Large intestine (tissue), 3 donors: ENCODE measurements at regions not wholly inside any gene's neighbourhood (a gene's known extent, or its start where the extent isn't known, plus 50 kb on each side); places are given as distances from the start of the nearest gene placed in this dataset.

Experiments used
- DNase-seq, 2 donors: peaks; one replicate each; pipeline versions ENCODE4 v3.0.0 to v3.0.0-alpha.2; 2013
- H3K27ac ChIP-seq: one replicate; pipeline ENCODE4 v1.5.1; 2013; ENCODE audit warnings: low read length
- H3K27me3 ChIP-seq: 2 replicates; pipeline ENCODE4 v1.6.1; 2013; ENCODE audit warnings: low read length; ENCODE audit not compliant: control insufficient read depth, insufficient read depth
- H3K36me3 ChIP-seq: 2 replicates; pipeline ENCODE4 v1.6.1; 2013; ENCODE audit warnings: low read length; ENCODE audit not compliant: control insufficient read depth, insufficient read depth
- H3K4me1 ChIP-seq: one replicate; pipeline ENCODE4 v1.6.1; 2013; ENCODE audit warnings: low read length; ENCODE audit not compliant: control insufficient read depth, insufficient read depth
- H3K4me3 ChIP-seq: one replicate; pipeline ENCODE4 v1.5.1; 2013; ENCODE audit warnings: low read length
- H3K9me3 ChIP-seq: one replicate; pipeline ENCODE4 v1.6.1; 2013; ENCODE audit warnings: mild to moderate bottlenecking, low read depth, low read length, moderate library complexity; ENCODE audit not compliant: control insufficient read depth
- WGBS: methylation state at CpG from one replicate; pipeline ENCODE4 v1.1.5; 2013; ENCODE audit warnings: low lambda C conversion rate; ENCODE audit not compliant: insufficient coverage; 5-methylcytosine and 5-hydroxymethylcytosine counted together

DNA sequence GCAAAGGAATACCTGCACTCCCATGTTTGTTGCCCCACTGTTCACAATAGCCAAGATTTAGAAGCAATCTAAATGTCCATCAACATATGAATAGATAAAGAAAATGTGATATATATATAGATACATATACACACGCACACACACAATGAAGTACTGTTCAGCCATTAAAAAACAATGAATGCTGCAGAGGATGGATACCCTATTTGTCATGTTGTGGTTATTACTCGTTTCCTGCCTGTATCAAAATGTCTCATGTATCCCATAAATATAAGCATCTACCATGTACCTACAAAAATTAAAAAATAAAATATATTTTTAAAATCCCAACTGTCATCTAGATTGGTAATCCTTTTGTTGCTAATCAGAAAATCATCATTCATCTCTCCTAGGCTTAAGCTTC lies 634.8 kb upstream of the ADGRL2 start:
- no peak for DNase-seq
- Histone ChIP-seq H3K4me1 (no peaks in the 10 kb centered on the region), H3K36me3 (no peaks in the 10 kb centered on the region), H3K4me3 (no peak overlapping the region), H3K27me3 (no peaks in the 10 kb centered on the region), H3K27ac (no peak overlapping the region), H3K9me3 (no peaks in the 10 kb centered on the region)
- WGBS: 100% methylated on average over 2 of the region's 2 CpGs

DNA sequence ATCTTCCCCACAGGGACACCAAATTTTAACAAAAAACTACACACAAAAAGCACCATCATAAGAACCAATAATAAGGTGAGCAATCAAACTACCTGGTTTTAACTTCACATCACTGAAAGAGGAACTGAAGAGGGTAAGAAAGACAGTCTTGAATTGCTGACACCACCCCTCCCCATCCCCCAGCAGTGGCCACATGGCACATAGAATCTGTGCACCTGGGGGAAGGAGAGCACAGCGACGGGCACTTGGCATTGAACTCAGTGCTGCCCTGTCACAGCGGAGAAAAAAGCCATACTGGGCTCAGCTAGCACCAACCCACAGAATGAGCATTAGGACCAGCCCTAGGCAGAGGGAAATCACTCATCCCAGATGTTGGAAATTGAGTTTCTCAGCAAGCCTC lies 640.0 kb upstream of the ADGRL2 start:
- Histone ChIP-seq H3K36me3 (no peaks in the 10 kb centered on the region), H3K4me3 (no peak overlapping the region), H3K27me3 (no peaks in the 10 kb centered on the region), H3K9me3 (no peaks in the 10 kb centered on the region), H3K27ac (no peak overlapping the region), H3K4me1 (no peaks in the 10 kb centered on the region)
- no peak for DNase-seq
- WGBS: no CpG with 5 or more reads among the region's 3 CpGs

DNA sequence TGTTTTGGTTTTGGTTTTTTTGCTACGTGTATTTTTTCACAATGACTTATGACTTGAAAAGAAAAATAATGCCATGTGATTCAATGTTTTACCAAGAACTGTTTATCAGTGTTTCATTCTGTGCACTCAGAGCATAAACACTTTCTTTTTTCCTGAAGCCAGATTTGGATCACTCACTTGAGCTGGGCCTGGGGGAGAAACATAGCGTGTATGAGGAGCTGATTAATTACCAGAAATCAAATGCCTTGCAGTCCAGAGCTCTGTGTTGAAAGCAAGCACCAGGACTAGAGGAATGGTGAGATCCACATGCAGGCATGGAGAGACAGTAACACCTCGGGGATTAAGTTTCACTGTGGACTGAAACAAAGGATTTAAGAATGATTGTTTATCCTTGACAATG lies 642.1 kb upstream of the ADGRL2 start:
- 34% methylated on average over 2 of the region's 3 CpGs for WGBS
- no peak overlapping the region for H3K27ac ChIP-seq
- no peak overlapping the region for H3K4me3 ChIP-seq
- DNase-seq: no peak
- H3K4me1 ChIP-seq: no peaks in the 10 kb centered on the region
- no peaks in the 10 kb centered on the region for H3K36me3 ChIP-seq
- no peaks in the 10 kb centered on the region for H3K27me3 ChIP-seq
- H3K9me3 ChIP-seq: no peaks in the 10 kb centered on the region

DNA sequence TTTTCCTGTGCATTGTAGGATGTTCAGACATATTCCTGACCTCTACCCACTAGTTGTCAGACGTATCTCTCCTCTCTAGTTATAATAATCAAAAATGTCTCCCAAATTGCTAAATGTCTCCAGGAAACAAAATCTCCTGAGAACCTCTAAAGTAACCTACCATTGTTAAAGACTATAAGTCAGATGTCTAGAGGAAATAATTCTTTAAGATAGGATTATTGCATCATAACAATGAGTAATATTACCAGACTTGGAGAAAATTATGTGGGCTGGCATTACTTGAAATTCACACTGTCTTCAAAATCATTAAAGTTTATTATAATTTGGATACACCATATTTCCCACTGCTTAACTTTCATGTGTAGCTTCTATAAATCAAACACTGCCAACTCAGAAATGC lies 643.0 kb upstream of the ADGRL2 start:
- 80% methylated on average over 1 of the region's 1 CpG for WGBS
- no peak overlapping the region for H3K4me3 ChIP-seq
- no peaks in the 10 kb centered on the region for H3K4me1 ChIP-seq
- H3K36me3 ChIP-seq: no peaks in the 10 kb centered on the region
- no peaks in the 10 kb centered on the region for H3K27me3 ChIP-seq
- H3K27ac ChIP-seq: no peak overlapping the region
- DNase-seq: no peak
- no peaks in the 10 kb centered on the region for H3K9me3 ChIP-seq

- H3K4me1 ChIP-seq: no peaks in the 10 kb centered on the region
- H3K27ac ChIP-seq: no peak overlapping the region
- H3K36me3 ChIP-seq: no peaks in the 10 kb centered on the region
- DNase-seq: no peak
- H3K27me3 ChIP-seq: no peaks in the 10 kb centered on the region
- H3K9me3 ChIP-seq: no peaks in the 10 kb centered on the region
- no CpG with 5 or more reads among the region's 1 CpG for WGBS
- no peak overlapping the region for H3K4me3 ChIP-seq
These were observed 643.8 kb upstream of the ADGRL2 start for GRCh38 chr1:81156887-81157286.

DNA sequence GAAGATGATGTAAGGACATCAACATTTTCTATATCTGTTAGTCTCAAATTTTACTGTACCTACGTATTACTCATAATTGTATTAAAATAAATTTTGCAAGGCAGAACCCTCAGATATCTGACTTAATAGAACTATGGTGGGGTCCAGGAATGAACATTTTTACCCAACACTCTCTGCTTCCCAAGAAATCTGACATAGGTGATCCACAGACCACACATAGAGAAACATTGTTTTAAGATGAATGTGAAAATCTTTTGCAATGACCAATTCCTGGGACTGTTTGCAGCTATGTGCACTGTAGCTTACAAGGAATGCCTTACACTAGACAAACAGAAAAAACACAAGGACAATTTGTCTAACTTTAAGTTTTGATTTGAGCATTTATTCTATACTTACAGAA lies 645.6 kb upstream of the ADGRL2 start:
- Histone ChIP-seq H3K36me3 (no peaks in the 10 kb centered on the region), H3K9me3 (no peaks in the 10 kb centered on the region), H3K27me3 (no peaks in the 10 kb centered on the region), H3K4me3 (no peak overlapping the region), H3K27ac (no peak overlapping the region), H3K4me1 (no peaks in the 10 kb centered on the region)
- WGBS: 100% methylated on average over 1 of the region's 1 CpG
- DNase-seq: no peak

- Histone ChIP-seq H3K4me1 (no peaks in the 10 kb centered on the region), H3K4me3 (no peak overlapping the region), H3K36me3 (no peaks in the 10 kb centered on the region), H3K9me3 (no peaks in the 10 kb centered on the region), H3K27ac (no peak overlapping the region), H3K27me3 (no peaks in the 10 kb centered on the region)
- WGBS: no CpG with 5 or more reads among the region's 1 CpG
- DNase-seq: no peak
These were observed 649.5 kb upstream of the ADGRL2 start for GRCh38 chr1:81151206-81151605.

- 20% methylated on average over 1 of the region's 2 CpGs for WGBS
- no peak for DNase-seq
- Histone ChIP-seq H3K27ac (no peak overlapping the region), H3K9me3 (no peaks in the 10 kb centered on the region), H3K27me3 (no peaks in the 10 kb centered on the region), H3K4me3 (no peak overlapping the region), H3K4me1 (no peaks in the 10 kb centered on the region), H3K36me3 (no peaks in the 10 kb centered on the region)
These were observed 650.9 kb upstream of the ADGRL2 start for GRCh38 chr1:81149649-81150325.

DNA sequence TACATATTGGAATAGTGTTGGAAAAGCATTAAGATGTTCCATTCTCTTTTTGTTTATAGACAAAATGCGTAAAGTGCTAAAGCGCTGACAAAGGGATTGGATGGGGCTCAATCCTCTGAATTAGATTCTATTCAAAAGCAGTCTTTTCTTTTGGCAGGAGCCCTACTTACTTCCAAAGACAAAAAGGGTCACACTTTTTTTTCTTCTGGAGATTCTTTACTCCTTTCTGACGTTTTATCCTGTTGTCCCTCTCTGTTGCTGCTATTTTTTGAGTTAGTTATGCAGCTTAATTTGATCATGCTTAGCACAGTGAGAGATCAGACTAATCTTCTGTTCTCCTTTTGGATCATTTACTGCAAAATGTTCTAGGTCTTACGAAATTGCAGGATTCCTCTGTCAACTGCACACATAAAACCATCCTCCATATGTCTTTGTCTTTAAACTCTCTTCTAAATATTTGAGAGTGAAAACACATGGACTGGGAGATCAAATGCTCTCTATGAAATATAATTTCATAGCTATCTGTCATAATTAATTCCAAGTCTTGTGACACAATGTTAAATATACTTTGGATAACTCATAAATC lies 656.4 kb upstream of the ADGRL2 start:
- Histone ChIP-seq H3K36me3 (no peaks in the 10 kb centered on the region), H3K4me1 (peaks cover 11% of the 10 kb centered on the region), H3K9me3 (no peaks in the 10 kb centered on the region), H3K27ac (no peak overlapping the region), H3K4me3 (no peak overlapping the region), H3K27me3 (no peaks in the 10 kb centered on the region)
- DNase-seq: no peak
- 100% methylated on average over 1 of the region's 4 CpGs for WGBS

- Histone ChIP-seq H3K4me1 (peaks cover 11% of the 10 kb centered on the region), H3K4me3 (no peak overlapping the region), H3K36me3 (no peaks in the 10 kb centered on the region), H3K9me3 (no peaks in the 10 kb centered on the region), H3K27me3 (no peaks in the 10 kb centered on the region), H3K27ac (no peak overlapping the region)
- WGBS: 57% methylated on average over 1 of the region's 1 CpG
- peak; percentile 42 to 76 for DNase-seq
These were observed 658.5 kb upstream of the ADGRL2 start for GRCh38 chr1:81142099-81142826.
